ENCODE measurements at regions not wholly inside any gene's neighbourhood (a gene's known extent, or its start where the extent isn't known, plus 50 kb on each side); places are given as distances from the start of the nearest gene placed in this dataset.

DNA sequence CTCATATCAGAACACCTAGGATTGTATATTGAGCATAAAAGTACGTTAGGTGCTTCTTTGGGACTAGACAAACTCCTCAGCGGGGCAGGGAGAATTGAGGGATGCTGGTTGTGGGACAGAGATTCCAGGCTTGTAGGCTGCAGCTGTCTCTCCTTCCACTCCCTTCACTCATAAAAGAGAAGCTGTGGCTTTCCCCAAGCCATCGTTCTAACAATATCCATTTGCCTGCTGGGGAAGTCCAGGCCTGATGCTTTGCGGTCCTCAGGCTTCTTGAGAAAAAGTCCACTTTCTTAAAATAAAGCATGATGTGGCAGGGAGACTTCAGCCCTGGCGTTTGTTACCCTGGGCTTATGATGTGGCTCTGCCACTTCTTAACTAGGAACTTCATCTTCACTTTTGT, 129.3 kb upstream of the OSMR start:
- no peak overlapping the region for H3K27ac Mint-ChIP-seq
- H3K27ac ChIP-seq, result no peak overlapping the region
- no peak overlapping the region for H3K4me3 Mint-ChIP-seq
- peaks cover 52% of the 10 kb centered on the region for H3K4me1 Mint-ChIP-seq
- no peaks in the 10 kb centered on the region for H3K27me3 ChIP-seq
- H3K4me2 ChIP-seq, result no peak overlapping the region
- H3K4me1 ChIP-seq, result peaks cover 23% of the 10 kb centered on the region
- H3K79me2 ChIP-seq (ENCODE audit: low read depth), result no peaks in the 10 kb centered on the region
- DNase-seq (ENCODE audit: low spot score), result no peak
- H3K9me3 ChIP-seq (ENCODE audit: low read depth), result no peaks in the 10 kb centered on the region
- no peak overlapping the region for H2AFZ ChIP-seq (replicated peaks)
- no peak overlapping the region for H3K4me3 ChIP-seq
- peaks cover 7% of the 10 kb centered on the region for H3K27me3 Mint-ChIP-seq (ENCODE audit: insufficient read depth, low read depth)
- H4K20me1 ChIP-seq (ENCODE audit: low read depth), result no peaks in the 10 kb centered on the region
- peaks cover 5% of the 10 kb centered on the region for H3K9me3 Mint-ChIP-seq
- no peak for TF ChIP-seq EZH2 (IDR thresholded peaks at IDR 0.05)
- TF ChIP-seq EZH2phosphoT487 (IDR thresholded peaks at IDR 0.05), result no peak
- TF ChIP-seq, protein P1, sequence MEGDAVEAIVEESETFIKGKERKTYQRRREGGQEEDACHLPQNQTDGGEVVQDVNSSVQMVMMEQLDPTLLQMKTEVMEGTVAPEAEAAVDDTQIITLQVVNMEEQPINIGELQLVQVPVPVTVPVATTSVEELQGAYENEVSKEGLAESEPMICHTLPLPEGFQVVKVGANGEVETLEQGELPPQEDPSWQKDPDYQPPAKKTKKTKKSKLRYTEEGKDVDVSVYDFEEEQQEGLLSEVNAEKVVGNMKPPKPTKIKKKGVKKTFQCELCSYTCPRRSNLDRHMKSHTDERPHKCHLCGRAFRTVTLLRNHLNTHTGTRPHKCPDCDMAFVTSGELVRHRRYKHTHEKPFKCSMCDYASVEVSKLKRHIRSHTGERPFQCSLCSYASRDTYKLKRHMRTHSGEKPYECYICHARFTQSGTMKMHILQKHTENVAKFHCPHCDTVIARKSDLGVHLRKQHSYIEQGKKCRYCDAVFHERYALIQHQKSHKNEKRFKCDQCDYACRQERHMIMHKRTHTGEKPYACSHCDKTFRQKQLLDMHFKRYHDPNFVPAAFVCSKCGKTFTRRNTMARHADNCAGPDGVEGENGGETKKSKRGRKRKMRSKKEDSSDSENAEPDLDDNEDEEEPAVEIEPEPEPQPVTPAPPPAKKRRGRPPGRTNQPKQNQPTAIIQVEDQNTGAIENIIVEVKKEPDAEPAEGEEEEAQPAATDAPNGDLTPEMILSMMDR (IDR thresholded peaks at IDR 0.05), result no peak
- no peaks in the 10 kb centered on the region for H3K36me3 ChIP-seq
- H3F3A ChIP-seq (ENCODE audit: low read depth), result no peaks in the 10 kb centered on the region
- H3K36me3 Mint-ChIP-seq, result peaks cover 3% of the 10 kb centered on the region
- H3K9ac ChIP-seq, result no peak overlapping the region

DNA sequence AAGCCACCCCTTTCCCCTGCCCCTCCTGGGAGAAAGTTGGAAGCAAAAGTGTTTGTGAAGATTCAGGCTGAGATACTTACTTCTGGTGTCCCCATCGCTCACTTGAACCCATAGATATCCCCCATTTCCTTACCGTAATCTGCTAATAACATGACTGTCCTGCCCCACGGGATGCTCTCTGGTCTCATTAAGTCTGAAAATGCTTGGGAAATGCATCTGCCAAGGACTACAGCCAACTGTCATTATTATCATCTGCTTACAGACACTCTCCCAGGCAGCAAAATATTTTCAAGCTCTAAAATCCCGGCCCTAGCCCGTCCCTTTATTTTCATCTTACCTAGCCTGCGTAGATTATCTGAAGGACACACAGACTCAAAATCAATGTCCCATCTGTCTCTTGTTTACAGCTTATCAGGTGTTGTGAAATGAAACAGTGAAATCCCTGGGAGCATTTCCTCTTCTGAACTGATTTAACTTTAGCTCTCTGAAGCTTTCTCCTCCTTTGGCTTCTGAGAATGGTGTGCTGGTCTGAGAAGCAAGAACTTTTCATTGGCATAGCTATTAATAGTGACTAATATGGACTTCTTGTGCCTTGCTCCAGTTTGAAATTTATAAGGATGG, 126.9 kb upstream of the OSMR start:
- Histone ChIP-seq H3K9ac (no peak overlapping the region), H3K4me1 (peaks cover 34% of the 10 kb centered on the region), H3K4me2 (no peak overlapping the region), H3K36me3 (no peaks in the 10 kb centered on the region), H4K20me1 (ENCODE audit: low read depth) (no peaks in the 10 kb centered on the region), H3K27me3 (no peaks in the 10 kb centered on the region), H3K79me2 (ENCODE audit: low read depth) (no peaks in the 10 kb centered on the region), H3K27ac (no peak overlapping the region), H3F3A (ENCODE audit: low read depth) (peaks cover 9% of the 10 kb centered on the region), H3K9me3 (ENCODE audit: low read depth) (no peaks in the 10 kb centered on the region), H2AFZ (replicated peaks) (no peak overlapping the region), H3K4me3 (no peak overlapping the region)
- Mint-ChIP-seq H3K27me3 (ENCODE audit: insufficient read depth, low read depth) (peaks cover 7% of the 10 kb centered on the region), H3K27ac (peak overlapping the region; percentile 82), H3K9me3 (peaks cover 9% of the 10 kb centered on the region), H3K4me1 (peaks cover 60% of the 10 kb centered on the region), H3K4me3 (no peak overlapping the region), H3K36me3 (peaks cover 3% of the 10 kb centered on the region)
- no peak for DNase-seq (ENCODE audit: low spot score)
- TF ChIP-seq EZH2 (IDR thresholded peaks at IDR 0.05) (no peak), EZH2phosphoT487 (IDR thresholded peaks at IDR 0.05) (no peak)
- TF ChIP-seq, protein P1 (IDR thresholded peaks at IDR 0.05), result no peak

DNA sequence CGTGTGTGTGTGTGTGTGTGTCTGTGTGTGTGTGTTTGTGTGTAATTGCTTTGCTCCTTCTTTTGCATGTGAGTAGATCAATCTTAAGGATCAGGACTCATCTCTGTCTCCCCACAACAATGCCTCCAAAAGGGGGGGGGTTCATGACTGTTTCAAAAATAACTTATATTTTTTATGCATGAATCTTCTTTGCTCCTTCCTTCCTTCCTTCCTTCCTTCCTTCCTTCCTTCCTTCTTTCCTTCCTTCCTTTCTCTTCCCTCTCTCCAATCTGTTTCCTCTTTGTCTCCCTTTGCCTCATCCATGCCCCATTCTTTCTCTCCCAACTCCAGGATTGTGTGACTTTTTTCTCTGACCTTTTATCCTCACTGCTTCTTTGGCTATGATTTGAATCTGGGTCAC, 126.4 kb upstream of the OSMR start:
- Histone ChIP-seq H3F3A (ENCODE audit: low read depth) (peaks cover 14% of the 10 kb centered on the region), H3K4me2 (no peak overlapping the region), H3K9ac (no peak overlapping the region), H3K27ac (no peak overlapping the region), H3K4me1 (peaks cover 37% of the 10 kb centered on the region), H3K36me3 (no peaks in the 10 kb centered on the region), H3K27me3 (no peaks in the 10 kb centered on the region), H3K79me2 (ENCODE audit: low read depth) (no peaks in the 10 kb centered on the region), H3K9me3 (ENCODE audit: low read depth) (no peaks in the 10 kb centered on the region), H4K20me1 (ENCODE audit: low read depth) (no peaks in the 10 kb centered on the region), H2AFZ (replicated peaks) (no peak overlapping the region), H3K4me3 (no peak overlapping the region)
- no peak for DNase-seq (ENCODE audit: low spot score)
- peaks cover 3% of the 10 kb centered on the region for H3K36me3 Mint-ChIP-seq
- H3K27ac Mint-ChIP-seq, result peak overlapping the region; percentile 82
- H3K9me3 Mint-ChIP-seq, result peaks cover 9% of the 10 kb centered on the region
- no peak overlapping the region for H3K4me3 Mint-ChIP-seq
- H3K4me1 Mint-ChIP-seq, result peaks cover 65% of the 10 kb centered on the region
- TF ChIP-seq, protein P1 (IDR thresholded peaks at IDR 0.05), result no peak
- TF ChIP-seq EZH2phosphoT487 (IDR thresholded peaks at IDR 0.05), result no peak
- no peak for TF ChIP-seq EZH2 (IDR thresholded peaks at IDR 0.05)
- peaks cover 9% of the 10 kb centered on the region for H3K27me3 Mint-ChIP-seq (ENCODE audit: insufficient read depth, low read depth)

Measured in neural progenitor cell (in vitro differentiated cells).